ENCODE measurements at regions not wholly inside any gene's neighbourhood (a gene's known extent, or its start where the extent isn't known, plus 50 kb on each side); places are given as distances from the start of the nearest gene placed in this dataset.

- no peak for DNase-seq
Measured at GRCh38 chr7:35533902-35534301, 161.0 kb downstream of the HERPUD2 start.

- DNase-seq: no peak
Measured at GRCh38 chr7:35530124-35531109, 164.5 kb downstream of the HERPUD2 start.

GRCh38 chr7:35529713-35530112 is 165.2 kb downstream of the HERPUD2 start:
- DNase-seq: no peak

GRCh38 chr7:35528381-35528977 is 166.5 kb downstream of the HERPUD2 start:
- DNase-seq: no peak

GRCh38 chr7:35526645-35527044 is 168.3 kb downstream of the HERPUD2 start:
- DNase-seq: no peak

GRCh38 chr7:35524112-35524804 is 170.7 kb downstream of the HERPUD2 start:
- no peak for DNase-seq

GRCh38 chr7:35523292-35523691 is 171.6 kb downstream of the HERPUD2 start:
- DNase-seq: no peak

- no peak for DNase-seq
Measured at GRCh38 chr7:35522697-35523096, 172.2 kb downstream of the HERPUD2 start.

GRCh38 chr7:35521941-35522340 is 173.0 kb downstream of the HERPUD2 start:
- DNase-seq: no peak

- no peak for DNase-seq
Measured at GRCh38 chr7:35520810-35521625, 173.9 kb downstream of the HERPUD2 start.

GRCh38 chr7:35519971-35520809 is 174.7 kb downstream of the HERPUD2 start:
- DNase-seq: peak; percentile 55

GRCh38 chr7:35518767-35519166 is 176.2 kb downstream of the HERPUD2 start:
- DNase-seq: no peak

- DNase-seq: no peak
Measured at GRCh38 chr7:35516498-35516897, 178.4 kb downstream of the HERPUD2 start.

- no peak for DNase-seq
Measured at GRCh38 chr7:35513828-35514227, 181.1 kb downstream of the HERPUD2 start.

- DNase-seq: no peak
Measured at GRCh38 chr7:35513195-35513594, 181.7 kb downstream of the HERPUD2 start.

- DNase-seq: no peak
Measured at GRCh38 chr7:35512716-35513115, 182.2 kb downstream of the HERPUD2 start.

- no peak for DNase-seq
Measured at GRCh38 chr7:35508623-35509400, 186.1 kb downstream of the HERPUD2 start.

GRCh38 chr7:35505066-35505465 is 189.9 kb downstream of the HERPUD2 start:
- DNase-seq: no peak

GRCh38 chr7:35504365-35504764 is 190.6 kb downstream of the HERPUD2 start:
- no peak for DNase-seq

GRCh38 chr7:35501681-35502080 is 193.3 kb downstream of the HERPUD2 start:
- no peak for DNase-seq

- no peak for DNase-seq
Measured at GRCh38 chr7:35499226-35499625, 195.7 kb downstream of the HERPUD2 start.
